Thyroid gland (tissue), 4 donors: ENCODE measurements at regions not wholly inside any gene's neighbourhood (a gene's known extent, or its start where the extent isn't known, plus 50 kb on each side); places are given as distances from the start of the nearest gene placed in this dataset.

Source experiments
- DNase-seq, 2 donors: peaks; one replicate each; pipeline ENCODE4 v3.0.0-alpha.2; 2019
- H3K27ac ChIP-seq, 3 donors: fragments of 200-600 bp; sonication (generic); 1 replicate in 2 of 3; 2 replicates in 1 of 3; pipeline ENCODE4 v1.5.1; 2016 to 2019; ENCODE audit warnings: mild to moderate bottlenecking in 1 of 3, moderate library complexity in 1 of 3
- H3K27me3 ChIP-seq: fragments of 200-600 bp; sonication (generic); one replicate; pipeline ENCODE4 v1.5.1; 2019
- H3K36me3 ChIP-seq, 2 donors: fragments of 200-600 bp; sonication (generic); one replicate each; pipeline ENCODE4 v1.5.1; 2016 to 2019
- H3K4me1 ChIP-seq, 2 donors: fragments of 200-600 bp; sonication (generic); one replicate each; pipeline ENCODE4 v1.5.1; 2017 to 2019
- H3K4me3 ChIP-seq, 3 donors: fragments of 200-600 bp; sonication (generic); replicated peaks in 1 of 3; 1 replicate in 2 of 3; 2 replicates in 1 of 3; pipeline ENCODE4 v1.5.1; 2016; ENCODE audit warnings: mild to moderate bottlenecking in 1 of 3
- H3K9me3 ChIP-seq: fragments of 200-600 bp; sonication (generic); one replicate; pipeline ENCODE4 v1.5.1; 2017
- POLR2A ChIP-seq, 2 donors: fragments of 450-650 bp; IDR thresholded peaks; one replicate each; pipeline ENCODE4 v1.6.1; 2017; ENCODE audit warnings: antibody characterized with exemption in 2 of 2, mild to moderate bottlenecking in 2 of 2, moderate library complexity in 1 of 2
- WGBS, 2 donors: methylation state at CpG; one replicate each; pipeline ENCODE4 v1.1.5; 2017; 5-methylcytosine and 5-hydroxymethylcytosine counted together
- intact Hi-C: fragments of 100-400 bp; cut with DNase I; formaldehyde crosslinking; loops from one replicate; pipeline ENCODE4 v1.15.1; 2023
- TF ChIP-seq, protein P1 (sequence below), 6 experiments: fragments of 200-600 bp in 3 of 6; fragments of 450-650 bp in 3 of 6; sonication (generic) in 3 of 6; IDR thresholded peaks; one replicate each; pipeline ENCODE4 v1.5.1; 2016 to 2019; ENCODE audit warnings: antibody characterized with exemption in 6 of 6, mild to moderate bottlenecking in 2 of 6, inconsistent platforms in 1 of 6, moderate library complexity in 1 of 6

GRCh38 chr16:50859628-50860360, 117.9 kb downstream of the CYLD start:
- TF ChIP-seq, protein P1, sequence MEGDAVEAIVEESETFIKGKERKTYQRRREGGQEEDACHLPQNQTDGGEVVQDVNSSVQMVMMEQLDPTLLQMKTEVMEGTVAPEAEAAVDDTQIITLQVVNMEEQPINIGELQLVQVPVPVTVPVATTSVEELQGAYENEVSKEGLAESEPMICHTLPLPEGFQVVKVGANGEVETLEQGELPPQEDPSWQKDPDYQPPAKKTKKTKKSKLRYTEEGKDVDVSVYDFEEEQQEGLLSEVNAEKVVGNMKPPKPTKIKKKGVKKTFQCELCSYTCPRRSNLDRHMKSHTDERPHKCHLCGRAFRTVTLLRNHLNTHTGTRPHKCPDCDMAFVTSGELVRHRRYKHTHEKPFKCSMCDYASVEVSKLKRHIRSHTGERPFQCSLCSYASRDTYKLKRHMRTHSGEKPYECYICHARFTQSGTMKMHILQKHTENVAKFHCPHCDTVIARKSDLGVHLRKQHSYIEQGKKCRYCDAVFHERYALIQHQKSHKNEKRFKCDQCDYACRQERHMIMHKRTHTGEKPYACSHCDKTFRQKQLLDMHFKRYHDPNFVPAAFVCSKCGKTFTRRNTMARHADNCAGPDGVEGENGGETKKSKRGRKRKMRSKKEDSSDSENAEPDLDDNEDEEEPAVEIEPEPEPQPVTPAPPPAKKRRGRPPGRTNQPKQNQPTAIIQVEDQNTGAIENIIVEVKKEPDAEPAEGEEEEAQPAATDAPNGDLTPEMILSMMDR (IDR thresholded peaks at IDR 0.05) = no peak
- TF ChIP-seq POLR2A (IDR thresholded peaks at IDR 0.05) = no peak

GRCh38 chr16:50858877-50859627, 117.2 kb downstream of the CYLD start:
- no peaks in the 10 kb centered on the region for H3K36me3 ChIP-seq
- H3K4me3 ChIP-seq = no peak overlapping the region
- 77 to 85% methylated on average over 10 of the region's 10 CpGs for WGBS, 2 donors
- DNase-seq = no peak
- no peak for TF ChIP-seq POLR2A (IDR thresholded peaks at IDR 0.05)
- no peaks in the 10 kb centered on the region for H3K27me3 ChIP-seq
- H3K4me1 ChIP-seq = no peaks in the 10 kb centered on the region
- intact Hi-C loops = no loop called here
- H3K27ac ChIP-seq = no peak overlapping the region
- H3K9me3 ChIP-seq = no peaks in the 10 kb centered on the region

More at GRCh38 chr16:50859628-50860360, 117.9 kb downstream of the CYLD start:
- no peaks in the 10 kb centered on the region for H3K36me3 ChIP-seq
- intact Hi-C loops = no loop called here
- H3K4me1 ChIP-seq = no peaks in the 10 kb centered on the region
- 88 to 89% methylated on average over 10 to 12 of the region's 12 CpGs for WGBS, 2 donors
- no peaks in the 10 kb centered on the region for H3K27me3 ChIP-seq
- no peak overlapping the region for H3K4me3 ChIP-seq
- no peak overlapping the region for H3K27ac ChIP-seq
- H3K9me3 ChIP-seq = no peaks in the 10 kb centered on the region
- DNase-seq = no peak

DNA sequence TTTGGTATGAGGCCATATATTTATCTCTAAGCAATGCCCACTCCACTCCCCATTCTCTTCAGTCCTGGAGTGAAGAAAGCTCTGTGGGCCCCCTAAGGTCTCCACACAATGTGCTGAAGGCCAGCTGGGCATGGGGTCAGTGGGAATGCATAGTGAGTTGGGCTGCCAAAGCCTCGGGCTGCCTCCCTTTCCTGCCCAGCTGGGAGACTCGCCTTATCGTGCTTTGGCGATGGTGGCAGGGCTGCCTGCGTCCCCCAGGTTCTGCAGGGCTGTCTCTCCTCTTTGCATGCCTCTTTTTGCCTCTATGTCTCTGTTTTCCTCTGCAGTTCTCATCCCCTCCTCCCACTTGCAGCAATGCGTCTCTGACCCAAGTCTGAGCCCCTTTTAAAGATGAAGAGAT, 116.5 kb downstream of the CYLD start:
- 87 to 88% methylated on average over 6 of the region's 6 CpGs for WGBS, 2 donors
- no peak for DNase-seq

DNA sequence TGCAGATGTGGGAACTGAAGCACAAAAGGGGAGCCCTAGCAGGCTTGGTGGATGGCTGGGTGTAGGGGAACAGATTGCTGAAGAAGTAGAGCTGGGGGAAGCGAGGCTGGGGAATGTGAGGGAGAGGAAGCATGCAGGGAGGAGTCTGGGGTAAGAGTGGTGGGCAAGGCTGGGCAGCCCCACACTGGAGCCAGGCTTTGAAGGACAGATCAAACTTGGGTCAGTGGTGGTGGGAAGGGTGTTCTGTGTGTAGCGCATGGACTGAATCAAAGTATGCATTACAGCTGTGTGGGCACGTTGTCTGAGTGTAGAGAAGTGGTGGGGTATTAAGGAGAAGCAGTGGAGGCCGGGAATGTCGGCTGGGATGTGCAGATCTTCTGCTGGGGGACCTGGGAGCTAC, 116.0 kb downstream of the CYLD start:
- no peak for DNase-seq
- intact Hi-C loops = no loop called here
- Histone ChIP-seq H3K4me3 (no peak overlapping the region), H3K9me3 (no peaks in the 10 kb centered on the region), H3K4me1 (no peaks in the 10 kb centered on the region), H3K27ac (no peak overlapping the region), H3K36me3 (no peaks in the 10 kb centered on the region), H3K27me3 (no peaks in the 10 kb centered on the region)
- TF ChIP-seq POLR2A (IDR thresholded peaks at IDR 0.05) = no peak
- TF ChIP-seq, protein P1 (IDR thresholded peaks at IDR 0.05) = no peak
- 89 to 93% methylated on average over 5 of the region's 5 CpGs for WGBS, 2 donors

More for the DNA sequence above, 116.5 kb downstream of the CYLD start:
- intact Hi-C loops = no loop called here
- Histone ChIP-seq H3K27ac (no peak overlapping the region), H3K4me1 (no peaks in the 10 kb centered on the region), H3K36me3 (no peaks in the 10 kb centered on the region), H3K4me3 (no peak overlapping the region), H3K9me3 (no peaks in the 10 kb centered on the region), H3K27me3 (no peaks in the 10 kb centered on the region)
- TF ChIP-seq, protein P1 (IDR thresholded peaks at IDR 0.05) = no peak
- TF ChIP-seq POLR2A (IDR thresholded peaks at IDR 0.05) = no peak

- DNase-seq = no peak
Measured at GRCh38 chr16:50856991-50857390, 115.1 kb downstream of the CYLD start.

More at GRCh38 chr16:50856991-50857390, 115.1 kb downstream of the CYLD start:
- Histone ChIP-seq H3K4me3 (no peak overlapping the region), H3K36me3 (no peaks in the 10 kb centered on the region), H3K4me1 (no peaks in the 10 kb centered on the region), H3K9me3 (no peaks in the 10 kb centered on the region), H3K27me3 (no peaks in the 10 kb centered on the region), H3K27ac (no peak overlapping the region)
- intact Hi-C loops = no loop called here
- TF ChIP-seq POLR2A (IDR thresholded peaks at IDR 0.05) = no peak
- TF ChIP-seq, protein P1 (IDR thresholded peaks at IDR 0.05) = no peak
- WGBS, 2 donors = 69 to 79% methylated on average over 2 of the region's 2 CpGs
